ENCODE measurements at regions not wholly inside any gene's neighbourhood (a gene's known extent, or its start where the extent isn't known, plus 50 kb on each side); places are given as distances from the start of the nearest gene placed in this dataset.

GRCh38 chr4:178672512-178672911 lies 1230.3 kb upstream of the AGA start:
- intact Hi-C loops (cut with DNase I): no loop called here
- Histone ChIP-seq H3K27ac (replicated peaks in 1 of 4) (no peak overlapping the region), H3K27me3 (no peaks in the 10 kb centered on the region), H3K4me3 (no peak overlapping the region), H3K9me3 (peaks cover 0 to 2% (median 0%) of the 10 kb centered on the region in 4 donors), H3K4me1 (no peaks in the 10 kb centered on the region), H3K36me3 (no peaks in the 10 kb centered on the region)
- 92% methylated on average over 1 of the region's 1 CpG for WGBS
- DNase-seq (ENCODE audit: extremely low spot score): no peak
- TF ChIP-seq POLR2AphosphoS5 (IDR thresholded peaks at IDR 0.05): no peak
- TF ChIP-seq EP300 (IDR thresholded peaks at IDR 0.05): no peak
- no peak for TF ChIP-seq POLR2A (IDR thresholded peaks at IDR 0.05; ENCODE audit: low read depth)
- TF ChIP-seq CTCF (IDR thresholded peaks at IDR 0.05): no peak

- WGBS: 37% methylated on average over 4 of the region's 4 CpGs
- Histone ChIP-seq H3K27me3 (no peaks in the 10 kb centered on the region), H3K4me1 (no peaks in the 10 kb centered on the region), H3K4me3 (no peak overlapping the region), H3K36me3 (no peaks in the 10 kb centered on the region), H3K27ac (replicated peaks in 1 of 4) (no peak overlapping the region), H3K9me3 (no peaks in the 10 kb centered on the region)
- intact Hi-C loops (cut with DNase I): no loop called here
- TF ChIP-seq POLR2A (IDR thresholded peaks at IDR 0.05; ENCODE audit: low read depth): no peak
- TF ChIP-seq EP300 (IDR thresholded peaks at IDR 0.05): no peak
- no peak for TF ChIP-seq CTCF (IDR thresholded peaks at IDR 0.05)
- no peak for TF ChIP-seq POLR2AphosphoS5 (IDR thresholded peaks at IDR 0.05)
- no peak for DNase-seq (ENCODE audit: extremely low spot score)
Measured at GRCh38 chr4:178681871-178682270, 1239.6 kb upstream of the AGA start.

GRCh38 chr4:178689926-178690325 lies 1247.7 kb upstream of the AGA start:
- Histone ChIP-seq H3K27me3 (no peaks in the 10 kb centered on the region), H3K4me3 (no peak overlapping the region), H3K4me1 (no peaks in the 10 kb centered on the region), H3K27ac (replicated peaks in 1 of 4) (no peak overlapping the region), H3K36me3 (no peaks in the 10 kb centered on the region), H3K9me3 (no peaks in the 10 kb centered on the region)
- TF ChIP-seq POLR2A (IDR thresholded peaks at IDR 0.05; ENCODE audit: low read depth): no peak
- TF ChIP-seq POLR2AphosphoS5 (IDR thresholded peaks at IDR 0.05): no peak
- TF ChIP-seq CTCF (IDR thresholded peaks at IDR 0.05): no peak
- no peak for TF ChIP-seq EP300 (IDR thresholded peaks at IDR 0.05)
- intact Hi-C loops (cut with DNase I): no loop called here
- DNase-seq (ENCODE audit: extremely low spot score): no peak

- whole genome bisulfite sequencing: 88% methylated on average over 1 of the region's 1 CpG
- peaks cover 0 to 5% (median 0%) of the 10 kb centered on the region in 4 donors for H3K9me3 ChIP-seq
- H3K27me3 ChIP-seq: no peaks in the 10 kb centered on the region
- H3K36me3 ChIP-seq: no peaks in the 10 kb centered on the region
- intact Hi-C loops (cut with DNase I): no loop called here
- no peak overlapping the region for H3K4me3 ChIP-seq
- H3K27ac ChIP-seq (replicated peaks in 1 of 4): no peak overlapping the region
- H3K4me1 ChIP-seq: no peaks in the 10 kb centered on the region
- no peak for DNase-seq (ENCODE audit: extremely low spot score)
- TF ChIP-seq POLR2AphosphoS5 (IDR thresholded peaks at IDR 0.05) (no peak), POLR2A (IDR thresholded peaks at IDR 0.05; ENCODE audit: low read depth) (no peak), EP300 (IDR thresholded peaks at IDR 0.05) (no peak), CTCF (IDR thresholded peaks at IDR 0.05) (no peak)
Measured at GRCh38 chr4:178693816-178694215, 1251.6 kb upstream of the AGA start.

- no peak for DNase-seq (ENCODE audit: extremely low spot score)
- intact Hi-C loops (cut with DNase I): no loop called here
- no peak for TF ChIP-seq EP300 (IDR thresholded peaks at IDR 0.05)
- TF ChIP-seq POLR2AphosphoS5 (IDR thresholded peaks at IDR 0.05): no peak
- TF ChIP-seq POLR2A (IDR thresholded peaks at IDR 0.05; ENCODE audit: low read depth): no peak
- TF ChIP-seq CTCF (IDR thresholded peaks at IDR 0.05): no peak
- H3K36me3 ChIP-seq: no peaks in the 10 kb centered on the region
- no peak overlapping the region for H3K27ac ChIP-seq (replicated peaks in 1 of 4)
- 80% methylated on average over 3 of the region's 3 CpGs for WGBS
- H3K9me3 ChIP-seq: peaks cover 0 to 5% (median 0%) of the 10 kb centered on the region in 4 donors
- H3K4me1 ChIP-seq: no peaks in the 10 kb centered on the region
- H3K27me3 ChIP-seq: no peaks in the 10 kb centered on the region
- no peak overlapping the region for H3K4me3 ChIP-seq
Measured at GRCh38 chr4:178696515-178696914, 1254.3 kb upstream of the AGA start.

Measured in esophagus muscularis mucosa (tissue), 4 donors.